Caco-2 (cell line): ENCODE measurements at regions not wholly inside any gene's neighbourhood (a gene's known extent, or its start where the extent isn't known, plus 50 kb on each side); places are given as distances from the start of the nearest gene placed in this dataset.

Experiments
- BruUV-seq: library from RNA; stranded (reverse); fragments of 400-500 nt; replicated peaks from 2 replicates; lab custom pipeline; 2021; lab: Mats Ljungman, UMichigan
- CTCF ChIA-PET: fragments of 300-600 bp; sonication (Branson Sonifier 250); formaldehyde crosslinking; loops from one replicate; lab custom pipeline; 2022; ENCODE audit warnings: antibody characterized with exemption; lab: Charles Lee
- POLR2A ChIA-PET: fragments of 300-600 bp; sonication (Branson Sonifier 250); formaldehyde crosslinking; loops from one replicate; lab custom pipeline; 2022; ENCODE audit warnings: antibody characterized with exemption; lab: Charles Lee
- DNase-seq, 2 experiments: peaks; one replicate each; pipeline versions ENCODE4 v3.0.0 to v3.0.0-alpha.2; 2020 to 2022
- H3K27me3 ChIP-seq: replicated peaks from 2 replicates; pipeline ENCODE4 v1.6.0; 2011; ENCODE audit warnings: low read length; ENCODE audit not compliant: control insufficient read depth, insufficient read depth
- H3K36me3 ChIP-seq: 2 replicates; pipeline ENCODE4 v1.5.1; 2011; ENCODE audit warnings: low read length; ENCODE audit not compliant: control insufficient read depth, insufficient read depth
- H3K4me1 ChIP-seq: fragments of 250-450 bp; sonication (Bioruptor Pico); 2 replicates; pipeline ENCODE4 v1.5.1; 2020; ENCODE audit warnings: mild to moderate bottlenecking
- H3K4me3 ChIP-seq: 2 replicates; pipeline ENCODE4 v1.5.1; 2011; ENCODE audit warnings: low read depth, mild to moderate bottlenecking, control low read depth, low read length
- H3K9me3 ChIP-seq: fragments of 250-450 bp; sonication (Bioruptor Pico); 2 replicates; pipeline ENCODE4 v1.5.1; 2020; ENCODE audit warnings: mild to moderate bottlenecking, moderate library complexity
- H3K27ac Mint-ChIP-seq: one replicate; pipeline ENCODE4 v1.8.0; 2022; ENCODE audit warnings: mixed read lengths; ENCODE audit not compliant: unreplicated experiment
- H3K27me3 Mint-ChIP-seq: one replicate; pipeline ENCODE4 v1.8.0; 2022; ENCODE audit warnings: mixed read lengths; ENCODE audit not compliant: insufficient read depth, unreplicated experiment
- H3K36me3 Mint-ChIP-seq: one replicate; pipeline ENCODE4 v1.8.0; 2022; ENCODE audit warnings: mild to moderate bottlenecking, mixed read lengths; ENCODE audit not compliant: insufficient read depth, unreplicated experiment
- H3K4me1 Mint-ChIP-seq: one replicate; pipeline ENCODE4 v1.8.0; 2022; ENCODE audit warnings: low read depth, mixed read lengths; ENCODE audit not compliant: unreplicated experiment
- H3K4me3 Mint-ChIP-seq: one replicate; pipeline ENCODE4 v1.8.0; 2022; ENCODE audit warnings: mild to moderate bottlenecking, moderate library complexity, mixed read lengths; ENCODE audit not compliant: unreplicated experiment
- H3K9me3 Mint-ChIP-seq: one replicate; pipeline ENCODE4 v1.8.0; 2022; ENCODE audit warnings: mixed read lengths; ENCODE audit not compliant: unreplicated experiment
- CTCF ChIP-seq, 2 experiments: fragments of 200-600 bp in 1 of 2; IDR thresholded peaks; 1 replicate in 1 of 2; 2 replicates in 1 of 2; pipeline versions ENCODE4 v1.5.1 to v1.8.0; 2011 to 2022; ENCODE audit warnings: antibody characterized with exemption in 1 of 2, control low read depth in 1 of 2, inconsistent platforms in 1 of 2, low read depth in 1 of 2, low read length in 1 of 2, mild to moderate bottlenecking in 1 of 2, moderate library complexity in 1 of 2; ENCODE audit not compliant: insufficient read depth in 1 of 2, severe bottlenecking in 1 of 2, unreplicated experiment in 1 of 2
- intact Hi-C: fragments of 100-400 bp; cut with micrococcal nuclease; formaldehyde crosslinking; loops from one replicate; pipeline ENCODE4 v1.10.0; 2022; ENCODE audit not compliant: unreplicated experiment

GRCh38 chr11:134669796-134670195 lies 257.8 kb upstream of the B3GAT1 start:
- no peak overlapping the region for H3K27ac Mint-ChIP-seq
- ChIA-PET POLR2A (no interaction called here), CTCF (no interaction called here)
- H3K9me3 Mint-ChIP-seq: no peaks in the 10 kb centered on the region
- Histone ChIP-seq H3K36me3 (no peaks in the 10 kb centered on the region), H3K4me1 (no peaks in the 10 kb centered on the region), H3K27me3 (no peaks in the 10 kb centered on the region; the same call in 1 of the 2 replicates), H3K9me3 (peaks cover 9% of the 10 kb centered on the region; the same call in 1 of the 2 replicates), H3K4me3 (no peak overlapping the region)
- DNase-seq: peak in 1 of 2 experiments; percentile 31
- no peak overlapping the region for H3K4me3 Mint-ChIP-seq
- TF ChIP-seq CTCF (IDR thresholded peaks at IDR 0.05; ENCODE audit: insufficient read depth in 1 of 2, low read depth in 1 of 2, low read length in 1 of 2, severe bottlenecking in 1 of 2, unreplicated experiment in 1 of 2): no peak
- intact Hi-C loops: no loop called here
- BruUV-seq: no TSS peak
- H3K4me1 Mint-ChIP-seq: no peaks in the 10 kb centered on the region
- no peaks in the 10 kb centered on the region for H3K36me3 Mint-ChIP-seq
- H3K27me3 Mint-ChIP-seq: peaks cover 13% of the 10 kb centered on the region

- DNase-seq: peak in 1 of 2 experiments; percentile 27
- Histone ChIP-seq H3K4me3 (no peak overlapping the region), H3K36me3 (no peaks in the 10 kb centered on the region), H3K9me3 (peaks cover 9% of the 10 kb centered on the region; the same call in 1 of the 2 replicates), H3K4me1 (no peaks in the 10 kb centered on the region), H3K27me3 (no peaks in the 10 kb centered on the region; the same call in 1 of the 2 replicates)
- Mint-ChIP-seq H3K27me3 (peaks cover 13% of the 10 kb centered on the region), H3K36me3 (no peaks in the 10 kb centered on the region), H3K4me3 (no peak overlapping the region), H3K27ac (no peak overlapping the region), H3K4me1 (no peaks in the 10 kb centered on the region), H3K9me3 (no peaks in the 10 kb centered on the region)
- ChIA-PET CTCF (no interaction called here), POLR2A (no interaction called here)
- intact Hi-C loops: no loop called here
- no peak for TF ChIP-seq CTCF (IDR thresholded peaks at IDR 0.05; ENCODE audit: insufficient read depth in 1 of 2, low read depth in 1 of 2, low read length in 1 of 2, severe bottlenecking in 1 of 2, unreplicated experiment in 1 of 2)
- no TSS peak for BruUV-seq
Measured at GRCh38 chr11:134668796-134669195, 256.8 kb upstream of the B3GAT1 start.

GRCh38 chr11:134668076-134668475 lies 256.0 kb upstream of the B3GAT1 start:
- ChIA-PET POLR2A (no interaction called here), CTCF (no interaction called here)
- Histone ChIP-seq H3K36me3 (no peaks in the 10 kb centered on the region), H3K4me1 (no peaks in the 10 kb centered on the region), H3K4me3 (no peak overlapping the region), H3K9me3 (peaks cover 9% of the 10 kb centered on the region; the same call in 1 of the 2 replicates), H3K27me3 (no peaks in the 10 kb centered on the region; the same call in 1 of the 2 replicates)
- TF ChIP-seq CTCF (IDR thresholded peaks at IDR 0.05; ENCODE audit: insufficient read depth in 1 of 2, low read depth in 1 of 2, low read length in 1 of 2, severe bottlenecking in 1 of 2, unreplicated experiment in 1 of 2): no peak
- Mint-ChIP-seq H3K4me1 (no peaks in the 10 kb centered on the region), H3K27ac (no peak overlapping the region), H3K9me3 (no peaks in the 10 kb centered on the region), H3K36me3 (no peaks in the 10 kb centered on the region), H3K27me3 (peaks cover 13% of the 10 kb centered on the region), H3K4me3 (no peak overlapping the region)
- BruUV-seq: no TSS peak
- intact Hi-C loops: no loop called here
- DNase-seq: peak in 1 of 2 experiments; percentile 32
